COLO668 (cell line): ENCODE measurements at regions not wholly inside any gene's neighbourhood (a gene's known extent, or its start where the extent isn't known, plus 50 kb on each side); places are given as distances from the start of the nearest gene placed in this dataset.
"Not testable (repeated sequence)": the region's sequence is repeated elsewhere in the genome, so short reads cannot be mapped to it uniquely, and the experiment has no call there.

Experiments used
- DNase-seq: peaks from one replicate; lab custom pipeline; 2025; ENCODE audit not compliant: unreplicated experiment; lab: John Stamatoyannopoulos, UW

DNA sequence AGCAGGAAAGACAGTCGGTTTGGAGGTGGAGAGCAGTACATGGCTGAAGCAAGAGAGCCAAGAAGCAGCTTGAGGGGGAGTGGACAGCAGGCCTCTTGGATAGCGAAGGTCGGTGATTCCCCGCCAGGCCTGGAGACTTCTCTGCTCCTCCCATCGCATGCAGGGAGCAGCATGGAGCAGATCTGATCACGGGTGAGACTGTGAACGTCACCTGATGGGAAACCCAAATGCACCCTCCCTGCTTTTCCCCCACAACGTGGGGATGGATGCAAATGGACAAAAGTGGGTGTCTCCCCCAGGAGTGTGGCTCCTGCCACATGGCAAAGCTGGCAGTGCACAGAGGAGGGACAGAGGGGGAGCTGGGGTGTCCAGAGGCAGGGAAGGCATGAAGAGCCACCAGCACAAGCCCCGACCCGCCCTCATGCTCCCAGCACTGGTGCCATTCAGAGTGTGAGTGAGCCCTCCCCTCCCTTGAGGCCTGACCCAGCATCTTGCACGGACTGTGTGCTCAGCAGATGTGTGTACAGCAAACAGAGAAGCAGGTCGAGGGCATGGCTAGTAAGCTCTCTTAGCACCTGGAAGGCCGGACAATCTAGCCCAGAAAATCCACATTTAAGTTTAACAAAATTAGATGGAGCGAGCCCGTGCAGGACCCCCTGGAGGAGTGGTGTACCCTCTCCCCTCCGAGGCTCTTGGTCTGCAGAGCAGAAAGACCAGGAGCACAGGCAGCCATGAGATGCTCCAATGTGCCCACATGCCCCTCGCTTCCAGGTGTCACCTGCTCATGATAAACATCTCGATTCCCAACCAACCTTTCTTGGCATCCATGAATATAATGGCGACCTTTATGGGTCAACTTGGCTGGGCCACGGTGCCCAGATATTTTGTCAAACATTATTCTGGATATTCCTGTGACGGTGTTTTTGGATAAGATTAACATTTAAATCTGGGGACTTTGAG is 661.7 kb downstream of the TBC1D22A start:
- no peak for DNase-seq

DNA sequence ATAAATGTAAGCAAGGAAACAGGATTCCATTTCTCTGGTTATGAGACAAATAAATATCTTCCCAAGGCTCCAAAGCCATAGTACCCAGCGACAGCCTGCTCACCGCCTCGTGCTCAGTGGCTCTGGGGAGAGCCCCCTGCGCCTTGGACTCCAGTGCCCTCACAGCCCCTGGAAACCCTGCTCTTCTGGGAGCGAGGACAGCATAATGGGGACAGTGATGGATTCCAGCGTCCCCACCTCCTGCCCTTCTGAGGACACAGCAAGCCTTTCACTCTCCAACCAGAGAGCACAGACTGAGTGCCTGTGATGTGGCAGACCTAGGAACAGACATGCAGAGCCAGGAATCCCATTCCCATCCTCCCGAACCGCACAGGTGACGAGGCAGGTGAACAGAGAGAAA is 660.8 kb downstream of the TBC1D22A start:
- DNase-seq = no peak

DNA sequence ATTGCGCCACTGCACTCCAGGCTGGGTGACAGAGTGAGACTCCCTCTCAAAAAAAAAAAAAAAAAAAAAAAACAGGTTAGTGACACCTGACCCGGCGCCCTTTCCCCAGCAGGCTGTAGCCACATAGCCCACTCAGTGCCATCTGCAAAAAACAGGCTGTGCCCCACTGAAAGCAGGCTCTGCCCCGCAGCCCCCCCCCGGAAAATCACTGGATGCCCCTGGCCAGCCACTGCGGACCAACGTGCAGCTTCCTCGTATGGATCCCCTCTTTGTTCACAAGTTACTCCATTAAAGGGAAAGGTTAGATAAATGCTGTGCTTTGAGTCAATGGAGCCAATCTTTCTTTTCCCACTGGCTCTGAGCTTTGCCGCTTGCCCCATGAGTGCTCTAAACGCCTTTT is 660.3 kb downstream of the TBC1D22A start:
- DNase-seq = no peak

DNA sequence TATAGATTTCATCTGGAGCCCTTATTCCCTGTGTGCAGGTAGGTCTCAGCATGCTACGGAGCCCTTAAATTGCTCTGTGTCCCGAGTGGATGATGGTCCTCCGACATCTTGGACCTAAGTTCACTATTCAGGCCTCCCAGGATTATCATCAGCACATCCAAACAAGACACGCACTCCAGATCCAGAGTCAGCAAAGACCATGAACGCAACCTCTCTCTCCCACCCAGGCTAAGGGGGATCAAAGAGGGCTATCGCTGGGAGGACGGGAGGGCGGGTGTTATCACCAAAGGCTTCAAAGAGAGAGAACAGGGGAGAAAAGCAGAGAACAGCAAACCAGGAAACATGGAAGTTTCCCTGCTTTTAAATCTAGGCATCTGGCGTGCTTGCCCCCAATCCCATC is 659.4 kb downstream of the TBC1D22A start:
- DNase-seq = no peak

DNA sequence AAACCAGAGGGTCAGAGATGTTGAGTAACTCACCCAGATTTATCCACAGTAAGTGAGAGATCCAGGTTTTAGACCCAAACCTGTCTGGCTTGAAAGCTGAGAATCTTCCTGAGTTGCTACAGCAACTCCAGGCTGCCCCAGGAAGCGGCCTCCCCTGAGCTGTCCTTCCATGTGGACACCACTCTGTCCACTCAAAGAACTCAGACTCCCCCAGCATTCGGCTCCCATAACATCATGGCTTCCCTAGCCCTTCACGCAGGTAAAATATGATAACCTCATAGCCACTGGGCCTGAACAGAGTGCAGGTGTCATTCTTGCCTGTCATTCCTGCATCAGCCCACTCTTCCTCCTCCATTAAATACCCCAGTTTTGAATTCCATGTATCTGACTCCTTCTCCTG is 657.8 kb downstream of the TBC1D22A start:
- DNase-seq = no peak

DNA sequence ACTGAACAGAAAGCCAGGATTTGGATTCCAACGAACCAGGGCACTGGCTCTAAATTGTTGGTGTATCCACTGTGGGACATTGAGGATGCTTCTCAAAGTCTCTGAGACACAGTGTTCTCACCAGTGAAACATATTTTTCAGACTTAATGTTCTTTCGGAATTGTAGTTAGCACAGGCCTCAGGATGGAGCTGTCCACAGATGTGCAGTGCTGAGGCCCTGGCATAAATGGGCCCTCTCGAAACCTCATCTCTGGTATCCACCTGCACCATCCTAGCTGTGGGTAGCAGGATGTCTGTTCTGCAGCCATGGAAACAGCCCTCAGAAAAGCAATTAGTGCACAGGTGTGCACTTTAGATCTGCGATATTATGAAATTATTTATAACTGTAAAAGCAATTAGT is 656.8 kb downstream of the TBC1D22A start:
- DNase-seq = no peak

DNA sequence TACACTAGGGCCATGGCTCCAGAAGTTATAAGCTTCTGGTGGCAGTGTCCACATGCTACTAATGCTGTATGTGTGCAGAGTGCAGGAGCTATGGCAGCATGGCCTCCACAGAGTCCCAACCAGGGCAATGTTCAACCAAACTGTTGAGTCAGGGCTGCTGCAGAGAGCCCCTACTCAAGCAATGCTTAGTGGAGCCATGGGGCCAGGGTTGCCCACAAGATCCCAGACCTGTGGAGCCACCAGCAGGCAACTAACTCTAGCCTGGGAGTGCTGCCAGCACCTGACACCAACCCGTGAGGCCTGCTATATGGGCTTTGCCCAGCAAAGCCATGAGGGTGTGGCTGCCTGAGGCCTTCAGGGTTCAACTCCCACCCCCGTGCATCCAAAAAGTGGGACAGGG is 655.2 kb downstream of the TBC1D22A start:
- no peak for DNase-seq

DNA sequence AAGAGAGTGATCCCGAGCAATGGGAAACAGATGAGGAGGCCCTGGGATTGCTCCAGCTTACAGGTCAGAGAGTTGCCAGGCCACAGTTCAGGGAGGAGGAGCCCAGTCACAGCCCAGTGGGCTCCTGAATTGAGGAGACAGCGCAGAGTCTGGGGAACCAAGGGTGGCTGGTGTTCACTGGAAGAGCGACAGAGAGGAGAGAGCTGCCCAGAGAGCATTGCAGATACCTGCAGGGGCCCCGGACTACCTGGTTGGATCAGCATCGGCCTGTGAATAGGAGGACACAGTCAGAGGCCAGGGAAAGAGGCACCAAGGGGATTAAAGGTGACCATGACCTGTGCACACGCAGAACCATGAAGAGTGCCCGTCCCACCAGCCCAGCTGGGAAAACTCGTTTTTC is 648.6 kb downstream of the TBC1D22A start:
- DNase-seq = no peak

DNA sequence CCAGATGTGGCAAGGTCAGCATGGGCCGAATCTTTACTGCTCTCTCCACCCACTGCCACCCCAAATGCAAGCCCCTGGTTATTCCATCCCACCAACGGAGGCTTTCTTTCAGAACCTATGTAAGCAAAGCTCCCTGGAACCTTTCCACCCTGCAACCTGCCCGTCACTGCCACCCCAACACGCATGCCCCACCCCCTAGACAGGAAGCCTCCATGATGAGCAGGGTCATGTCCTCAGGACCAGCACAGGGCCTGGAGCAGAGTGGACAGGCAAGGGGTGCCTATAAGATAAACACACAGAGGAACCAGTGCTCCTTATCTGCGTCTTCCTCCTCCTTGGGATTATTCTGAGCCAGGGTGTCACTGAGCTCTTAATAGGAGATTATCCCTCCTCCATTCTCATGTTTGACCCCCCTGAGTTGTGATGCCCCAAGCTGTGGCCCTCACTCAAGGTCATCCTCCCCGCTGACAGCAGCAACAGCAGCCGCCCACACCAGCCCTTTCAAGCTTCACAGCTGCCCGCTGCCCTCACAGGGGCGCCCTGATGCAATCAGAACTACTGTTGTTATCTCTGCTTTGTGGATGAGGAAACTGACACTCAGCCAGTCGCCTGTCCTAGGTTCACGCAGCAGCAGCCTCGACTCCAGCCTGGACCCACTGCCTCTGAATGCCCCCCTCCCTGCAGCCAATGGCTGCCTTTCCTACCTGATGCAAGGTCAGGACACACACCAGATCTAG is 647.3 kb downstream of the TBC1D22A start:
- DNase-seq = no peak

DNA sequence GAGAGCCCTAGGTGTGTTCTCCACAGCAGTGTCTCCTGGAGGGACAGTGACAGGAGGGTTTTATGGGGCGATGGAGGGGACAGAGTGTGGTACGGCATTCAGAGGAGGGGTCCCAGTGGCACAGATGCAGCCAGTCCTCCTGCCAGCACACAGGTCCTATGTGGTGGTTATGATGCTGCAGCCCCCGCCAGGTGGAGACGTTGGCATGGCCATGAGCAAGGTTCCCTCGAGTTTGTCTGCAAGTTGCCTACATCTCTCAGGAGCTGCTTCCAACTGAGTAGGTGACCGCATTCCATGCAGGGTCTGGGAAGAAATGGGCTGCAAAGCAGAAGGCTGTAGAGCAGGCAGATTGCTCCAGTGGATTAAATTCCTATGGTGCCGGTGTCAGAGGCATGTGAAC is 646.0 kb downstream of the TBC1D22A start:
- DNase-seq = no peak

DNA sequence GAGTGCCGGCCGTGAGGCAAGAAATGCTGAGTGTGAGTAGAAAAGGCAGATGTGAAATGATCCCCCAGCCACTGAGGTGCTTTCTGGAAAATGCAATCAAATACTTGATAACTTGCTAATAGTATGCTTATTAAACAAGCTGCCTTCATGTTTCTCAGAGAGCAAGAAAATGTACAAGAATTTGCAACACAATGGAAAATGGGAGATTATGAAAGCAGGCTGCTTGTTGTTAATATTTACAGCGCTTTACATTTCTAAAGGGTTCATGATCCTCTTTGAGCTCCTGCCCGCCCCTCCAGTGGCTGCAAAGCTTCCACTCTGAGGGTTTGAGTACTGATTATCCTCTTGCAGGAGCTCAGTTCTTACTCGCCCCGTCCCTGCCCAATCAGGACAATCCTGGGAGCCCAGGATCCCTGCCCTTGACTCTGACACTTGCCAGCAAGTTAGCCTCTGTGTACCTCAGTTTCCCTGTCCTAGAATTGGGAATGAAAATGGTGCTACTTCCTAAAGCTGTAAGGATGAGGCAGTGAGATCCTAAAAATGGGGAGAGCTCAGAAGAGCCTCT is 645.1 kb downstream of the TBC1D22A start:
- no peak for DNase-seq

DNA sequence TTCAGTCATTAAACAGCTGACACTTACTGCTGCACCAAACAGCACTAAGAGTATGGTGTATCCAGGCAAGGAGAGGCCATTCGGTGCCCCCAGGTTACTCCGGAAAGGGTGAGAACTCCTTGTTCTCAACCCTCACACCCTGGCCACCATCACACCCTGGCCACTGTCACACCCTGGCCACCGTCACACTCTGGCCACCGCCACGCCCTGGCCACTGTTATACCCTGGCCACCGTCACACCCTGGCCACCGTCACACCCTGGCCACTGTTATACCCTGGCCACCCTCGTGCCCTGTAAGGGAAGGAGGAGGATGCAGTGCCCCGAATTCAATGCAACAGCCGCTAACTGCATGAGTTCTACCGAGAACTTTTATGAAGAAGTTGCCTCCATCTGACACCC is 644.4 kb downstream of the TBC1D22A start:
- DNase-seq = no peak

DNA sequence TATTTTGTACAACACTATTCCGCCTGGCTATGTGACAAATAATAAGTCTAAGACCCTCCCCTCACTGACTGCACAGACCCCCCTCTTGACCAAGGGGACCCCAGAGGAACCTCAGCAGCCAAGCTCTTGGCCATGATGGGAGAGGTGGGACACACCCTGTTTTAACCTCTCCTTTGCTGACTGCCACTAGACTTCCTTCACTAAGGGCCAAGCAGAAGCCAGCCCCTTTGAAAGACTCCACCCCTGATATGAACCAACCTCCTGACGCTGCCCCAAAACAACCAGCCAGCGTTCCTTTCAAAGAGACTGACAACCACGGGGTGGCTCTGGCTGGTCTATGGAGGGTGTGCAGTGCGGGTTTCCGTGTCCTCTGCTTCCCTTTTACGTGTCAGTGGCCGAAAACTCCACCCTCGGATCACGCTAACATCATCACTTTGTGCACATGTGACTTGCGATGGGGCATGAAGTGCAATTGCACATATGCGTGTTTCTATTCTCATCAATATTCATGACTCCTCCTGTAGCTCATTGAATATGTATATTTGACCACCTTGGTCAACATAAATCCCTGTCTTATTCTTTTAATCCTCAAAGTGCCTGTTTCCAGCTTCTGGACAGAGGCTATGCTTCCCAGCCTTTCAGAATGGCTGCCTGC is 643.9 kb downstream of the TBC1D22A start:
- no peak for DNase-seq

DNA sequence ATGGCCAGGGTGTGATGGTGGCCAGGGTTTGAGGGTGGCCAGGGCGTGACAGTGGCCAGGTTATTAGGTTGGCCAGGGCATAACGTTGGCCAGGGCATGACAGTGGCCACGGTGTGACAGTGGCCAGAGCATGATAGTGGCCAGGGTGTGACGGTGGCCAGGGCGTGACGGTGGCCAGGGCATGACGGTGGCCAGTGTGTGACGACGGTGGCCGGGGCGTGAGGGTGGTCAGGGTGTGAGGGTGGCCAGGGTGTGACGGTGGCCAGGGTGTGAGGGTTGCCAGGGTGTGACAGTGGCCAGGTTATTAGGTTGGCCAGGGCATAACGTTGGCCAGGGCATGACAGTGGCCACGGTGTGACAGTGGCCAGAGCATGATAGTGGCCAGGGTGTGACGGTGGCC is 642.8 kb downstream of the TBC1D22A start:
- not testable (repeated sequence) for DNase-seq

DNA sequence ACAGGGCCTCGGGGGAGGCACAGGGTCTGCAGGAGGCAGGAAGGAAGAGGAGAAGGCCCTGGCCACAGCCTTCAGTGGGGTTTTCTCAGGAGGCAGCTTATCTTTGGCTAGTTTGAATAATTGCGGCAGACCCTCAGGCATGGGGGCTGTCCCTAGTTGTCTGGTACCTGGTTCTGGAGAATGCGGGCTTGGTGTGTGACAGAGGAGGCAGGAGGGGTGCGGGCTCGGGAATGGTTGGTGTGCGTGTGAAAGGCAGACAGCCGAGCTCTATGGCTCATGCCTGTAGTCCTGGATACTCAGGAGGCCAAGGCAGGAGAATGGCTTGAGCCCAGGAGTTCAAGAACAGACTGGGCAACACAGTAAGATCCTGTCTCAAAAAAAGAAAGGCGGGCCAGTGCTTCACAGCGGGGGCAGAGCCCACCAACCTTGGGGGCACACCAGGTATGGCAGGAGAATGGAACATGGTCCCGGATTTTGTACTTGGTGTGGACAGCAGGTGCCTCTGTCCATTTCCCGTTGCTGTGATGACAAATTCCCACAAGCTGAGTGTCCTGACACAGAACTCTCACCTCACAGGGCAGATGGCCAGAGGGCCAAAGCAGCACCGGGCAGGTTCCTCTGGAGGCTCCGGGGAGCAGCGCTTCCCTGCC is 640.6 kb downstream of the TBC1D22A start:
- no peak for DNase-seq

DNA sequence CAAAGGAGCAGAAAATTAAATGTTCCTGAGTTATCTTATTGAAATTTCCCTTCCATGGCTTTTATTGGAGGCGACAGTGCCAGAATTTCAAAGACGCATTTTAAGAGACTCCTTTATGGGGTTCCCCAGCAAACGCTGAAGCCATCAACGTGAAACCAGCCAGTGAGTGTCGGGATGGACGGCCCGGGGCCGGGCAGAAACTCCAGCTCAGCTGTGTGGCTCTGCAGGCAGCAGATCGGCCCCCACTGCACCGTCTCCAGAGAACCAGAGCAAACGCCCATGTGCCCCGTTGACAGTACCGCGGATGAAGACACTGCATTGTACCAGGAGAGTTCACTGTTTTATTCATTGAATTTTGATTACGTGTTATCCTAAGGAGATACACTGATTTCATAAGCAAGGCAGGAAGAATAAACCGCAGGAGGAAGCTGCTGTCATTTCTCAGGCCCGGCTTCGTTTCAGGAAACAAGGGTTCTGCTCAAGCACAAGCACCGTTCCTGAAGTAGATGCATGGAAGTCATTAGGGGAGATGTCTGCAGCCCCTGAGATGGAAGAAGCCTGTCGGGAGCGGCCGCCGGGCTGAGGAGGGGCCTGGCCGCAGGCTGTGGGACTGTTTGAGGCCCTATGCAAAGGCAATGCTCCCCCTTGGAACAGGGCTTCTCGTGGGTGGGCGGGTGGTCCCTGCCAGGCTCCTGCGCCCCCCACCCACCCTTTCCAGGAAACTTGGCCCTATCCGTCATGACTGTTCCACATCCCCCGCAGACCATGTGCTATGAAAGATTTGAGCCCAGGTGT is 639.7 kb downstream of the TBC1D22A start:
- no peak for DNase-seq

DNA sequence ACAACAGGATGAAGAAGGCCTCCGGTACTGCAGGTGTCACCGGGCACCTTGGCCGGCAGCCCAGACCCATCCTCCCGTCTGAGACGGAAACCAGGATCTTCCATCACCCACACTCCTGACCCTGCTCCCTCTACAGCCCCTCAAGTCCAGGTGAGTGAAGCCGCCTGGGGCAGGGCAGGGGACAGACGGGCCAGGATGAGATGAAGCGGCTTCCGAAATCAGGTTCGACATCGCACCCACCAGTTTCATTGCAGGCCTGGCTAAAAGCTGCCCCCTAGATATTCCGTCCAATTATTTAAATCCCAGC is 639.1 kb downstream of the TBC1D22A start:
- DNase-seq = no peak

DNA sequence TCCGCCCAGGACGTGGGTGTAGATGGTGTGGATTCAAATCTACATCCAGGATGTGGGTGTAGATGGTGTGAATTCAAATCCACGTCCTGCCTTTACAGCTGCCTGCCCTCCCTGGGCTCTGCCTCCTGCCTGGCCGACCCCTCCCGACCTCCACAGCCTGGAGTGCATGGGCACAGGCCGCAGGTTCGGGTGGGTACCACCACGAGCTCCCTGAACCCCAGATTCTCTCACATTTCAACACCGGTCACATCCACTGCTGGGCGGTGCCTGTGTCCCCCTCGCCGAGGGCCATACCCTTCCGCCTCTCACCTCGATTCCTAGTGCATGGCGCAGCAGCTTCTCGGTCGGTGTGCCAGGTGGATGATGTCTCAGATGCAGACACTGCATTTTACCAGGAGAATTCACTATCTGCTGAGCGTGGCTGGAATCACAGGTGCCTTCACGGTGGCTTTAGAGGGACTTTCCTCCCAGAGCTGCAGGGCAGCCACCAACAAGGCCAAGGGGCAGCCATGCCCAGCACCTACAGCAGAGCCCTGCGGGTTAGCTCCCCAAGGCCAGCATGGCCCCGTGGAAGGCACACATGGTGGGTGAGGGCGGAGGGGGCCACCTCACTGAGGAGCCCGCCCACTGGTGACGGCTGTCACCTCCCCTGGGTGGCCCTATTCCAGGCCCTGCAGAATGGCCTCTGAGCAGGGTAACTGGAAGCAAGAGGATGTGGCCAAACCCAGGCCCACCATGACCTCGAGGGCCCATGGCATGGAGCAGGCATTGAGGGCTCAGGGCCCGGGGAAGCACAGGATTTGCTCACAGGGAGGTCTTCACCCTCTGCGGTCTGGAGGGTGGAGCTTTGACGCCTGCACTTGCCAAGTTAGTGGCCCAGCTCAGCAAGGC is 638.5 kb downstream of the TBC1D22A start:
- DNase-seq = no peak

DNA sequence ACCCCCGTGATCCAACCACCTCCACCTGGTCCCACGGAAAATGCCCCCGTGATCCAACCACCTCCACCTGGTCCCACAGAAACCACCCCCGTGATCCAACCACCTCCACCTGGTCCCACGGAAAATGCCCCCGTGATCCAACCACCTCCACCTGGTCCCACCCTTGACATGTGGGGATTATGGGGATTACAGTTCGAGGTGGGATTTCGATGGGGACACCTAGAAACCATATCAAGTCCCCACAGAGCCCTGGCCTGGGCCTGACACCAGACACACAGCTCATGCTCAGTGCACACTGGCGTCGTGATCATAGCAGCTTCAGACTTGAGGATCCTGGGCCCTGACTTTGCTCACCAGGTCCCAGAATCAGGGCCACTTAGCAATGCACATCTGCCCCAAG is 637.7 kb downstream of the TBC1D22A start:
- not testable (repeated sequence) for DNase-seq
